PC-3 (cell line): ENCODE measurements at regions not wholly inside any gene's neighbourhood (a gene's known extent, or its start where the extent isn't known, plus 50 kb on each side); places are given as distances from the start of the nearest gene placed in this dataset.

Source experiments
- EZH2 ChIP-seq: fragments of 300-600 bp; sonication (generic); IDR thresholded peaks from one replicate; pipeline ENCODE4 v1.6.1; 2017; ENCODE audit warnings: antibody characterized with exemption, mild to moderate bottlenecking, low read length; ENCODE audit not compliant: unreplicated experiment
- EZH2phosphoT487 ChIP-seq: fragments of 300-600 bp; sonication (generic); IDR thresholded peaks from 2 replicates; pipeline ENCODE4 v1.6.1; 2018; ENCODE audit warnings: mild to moderate bottlenecking, antibody characterized with exemption, low read length, borderline replicate concordance
- TF ChIP-seq, protein P1 (sequence below): fragments of 300-600 bp; sonication (generic); conservative IDR thresholded peaks from 2 replicates; pipeline ENCODE4 v1.5.1; 2017; ENCODE audit warnings: antibody characterized with exemption, low read depth, mild to moderate bottlenecking, low read length

DNA sequence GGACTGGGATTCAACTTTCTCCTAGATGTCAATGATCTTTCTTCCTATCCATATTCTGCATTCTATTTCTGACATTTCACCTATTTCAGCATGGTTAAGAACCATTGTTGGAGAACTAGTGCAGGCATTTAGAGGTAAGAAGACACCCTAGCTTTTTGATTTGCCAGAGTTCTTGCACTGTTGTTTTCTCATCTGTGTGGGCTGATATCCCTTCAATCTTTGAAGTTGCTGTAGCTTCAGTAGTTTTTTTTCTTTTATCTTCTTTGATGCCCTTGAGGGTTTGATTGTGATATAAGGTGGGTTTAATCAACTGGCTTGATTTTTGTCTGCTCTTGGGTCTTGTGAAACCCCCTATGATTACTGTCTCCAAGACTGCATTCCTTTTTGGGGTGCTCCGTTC lies 502.1 kb downstream of the ETS1 start:
- TF ChIP-seq, protein P1, sequence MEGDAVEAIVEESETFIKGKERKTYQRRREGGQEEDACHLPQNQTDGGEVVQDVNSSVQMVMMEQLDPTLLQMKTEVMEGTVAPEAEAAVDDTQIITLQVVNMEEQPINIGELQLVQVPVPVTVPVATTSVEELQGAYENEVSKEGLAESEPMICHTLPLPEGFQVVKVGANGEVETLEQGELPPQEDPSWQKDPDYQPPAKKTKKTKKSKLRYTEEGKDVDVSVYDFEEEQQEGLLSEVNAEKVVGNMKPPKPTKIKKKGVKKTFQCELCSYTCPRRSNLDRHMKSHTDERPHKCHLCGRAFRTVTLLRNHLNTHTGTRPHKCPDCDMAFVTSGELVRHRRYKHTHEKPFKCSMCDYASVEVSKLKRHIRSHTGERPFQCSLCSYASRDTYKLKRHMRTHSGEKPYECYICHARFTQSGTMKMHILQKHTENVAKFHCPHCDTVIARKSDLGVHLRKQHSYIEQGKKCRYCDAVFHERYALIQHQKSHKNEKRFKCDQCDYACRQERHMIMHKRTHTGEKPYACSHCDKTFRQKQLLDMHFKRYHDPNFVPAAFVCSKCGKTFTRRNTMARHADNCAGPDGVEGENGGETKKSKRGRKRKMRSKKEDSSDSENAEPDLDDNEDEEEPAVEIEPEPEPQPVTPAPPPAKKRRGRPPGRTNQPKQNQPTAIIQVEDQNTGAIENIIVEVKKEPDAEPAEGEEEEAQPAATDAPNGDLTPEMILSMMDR, result no peak
- no peak for TF ChIP-seq EZH2phosphoT487
- TF ChIP-seq EZH2, result no peak
